Kidney capillary endothelial cell (primary cell): ENCODE measurements at regions not wholly inside any gene's neighbourhood (a gene's known extent, or its start where the extent isn't known, plus 50 kb on each side); places are given as distances from the start of the nearest gene placed in this dataset.

Source experiments
- DNase-seq: peaks from one replicate; pipeline ENCODE4 v3.0.0-alpha.2; 2018; ENCODE audit warnings: low spot score

DNA sequence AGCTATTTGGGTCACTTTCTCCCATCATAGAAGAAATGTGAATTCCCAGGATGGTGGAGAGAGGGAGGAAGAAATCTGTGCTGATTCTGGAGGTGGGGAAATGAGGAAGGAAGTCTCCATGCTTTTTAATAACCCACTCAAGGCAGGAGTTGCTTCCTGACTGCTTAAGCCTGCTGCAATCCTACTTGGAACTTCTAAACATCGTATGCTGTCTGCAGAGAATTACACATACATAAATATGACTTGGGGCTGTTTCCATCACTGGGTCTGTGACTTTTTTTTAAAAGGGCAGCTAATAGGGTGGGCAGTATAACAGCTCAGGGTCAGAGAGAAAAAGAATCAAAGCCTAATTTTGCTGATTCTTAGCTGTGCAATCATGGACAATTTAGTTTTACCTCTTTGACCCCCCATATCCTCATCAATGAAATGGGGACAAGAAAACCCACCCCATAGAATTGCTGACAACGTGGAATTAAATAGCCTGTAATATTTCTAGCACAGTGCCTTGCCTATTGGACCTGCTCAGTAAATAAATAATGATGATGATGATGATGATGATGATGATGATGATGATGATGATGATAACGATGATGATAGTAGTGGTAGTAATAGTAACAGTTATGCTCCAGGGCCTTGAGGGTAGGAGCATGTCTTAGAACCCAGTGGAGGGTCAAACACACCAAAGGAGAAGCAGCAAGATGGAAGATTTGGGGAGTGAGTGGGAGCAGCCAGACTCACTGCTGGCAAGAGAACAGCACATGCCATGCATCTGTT, 166.7 kb upstream of the LRFN2 start:
- no peak for DNase-seq

DNA sequence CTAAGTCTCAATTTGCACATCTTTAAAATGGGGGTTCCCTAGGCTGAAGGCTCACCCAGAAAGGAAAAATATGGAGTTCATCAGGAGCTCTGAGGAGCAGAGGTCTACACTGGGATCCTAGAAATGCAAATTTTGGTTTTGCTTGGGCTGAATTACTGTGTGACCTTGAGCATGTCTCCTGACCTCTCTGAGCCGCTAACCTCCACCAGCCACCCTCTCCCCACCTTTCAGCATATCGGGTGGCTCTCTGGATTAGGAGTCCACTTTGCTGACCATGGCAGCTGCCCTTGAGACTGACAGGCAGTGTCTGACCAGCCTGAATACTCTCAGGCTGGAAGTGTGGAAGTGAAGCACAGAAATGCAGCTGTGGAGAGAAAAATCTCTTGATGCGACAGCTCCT, 165.9 kb upstream of the LRFN2 start:
- DNase-seq, result no peak

DNA sequence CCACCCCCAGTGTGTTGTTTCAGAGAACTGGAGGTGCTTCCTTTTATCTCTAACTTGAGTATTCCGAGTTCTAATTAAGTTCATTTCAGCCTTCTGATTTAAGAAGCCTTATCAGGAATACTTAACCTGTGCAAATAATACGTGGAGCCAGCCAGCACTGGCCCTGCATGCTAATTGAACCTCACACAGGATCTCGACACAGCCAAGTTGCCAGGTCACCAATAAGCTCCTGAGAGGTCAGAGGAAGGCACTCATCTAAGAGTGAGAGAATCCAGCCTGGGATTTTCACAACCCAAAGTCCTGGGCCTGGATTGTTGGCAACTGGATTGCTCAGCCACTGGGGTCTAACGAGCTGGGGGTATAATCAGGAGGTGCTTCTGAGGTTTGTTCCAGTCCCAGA, 157.7 kb upstream of the LRFN2 start:
- DNase-seq, result no peak

DNA sequence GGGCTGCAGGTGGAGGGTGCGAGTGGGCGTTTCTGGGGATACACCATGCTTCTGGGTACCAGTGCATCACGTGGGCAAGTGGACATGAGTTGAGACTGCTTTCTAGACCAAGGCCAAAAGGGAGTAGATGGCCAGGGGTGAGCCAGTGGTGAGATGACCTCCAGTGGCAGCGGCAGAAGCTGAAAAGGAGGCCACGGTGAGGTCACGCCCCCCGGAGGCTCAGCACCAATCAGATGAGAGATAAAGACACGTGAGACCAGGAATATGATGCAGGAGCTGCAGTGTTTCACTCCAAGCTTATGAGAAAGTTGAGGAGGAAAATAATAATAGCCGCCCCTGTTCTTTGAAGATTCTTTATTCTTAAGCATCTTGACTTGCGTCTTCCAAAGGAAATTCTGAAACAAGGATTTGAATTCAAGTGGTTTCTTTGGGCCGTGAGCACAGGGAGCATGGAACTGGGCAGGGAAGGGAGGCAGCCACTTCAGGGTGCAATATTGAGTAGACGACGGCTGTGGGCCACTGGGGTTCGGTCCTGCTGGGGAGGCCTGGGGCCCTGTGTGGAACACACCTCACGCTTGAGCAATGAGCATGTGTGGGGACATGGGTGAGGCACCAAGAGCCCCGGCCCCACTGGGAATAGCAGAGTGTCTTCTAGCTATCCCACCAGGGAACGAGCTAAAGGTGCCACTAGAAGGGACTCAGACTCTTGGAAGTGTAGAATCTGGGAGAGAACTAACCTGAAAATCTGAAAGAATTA, 156.7 kb upstream of the LRFN2 start:
- DNase-seq, result no peak

DNA sequence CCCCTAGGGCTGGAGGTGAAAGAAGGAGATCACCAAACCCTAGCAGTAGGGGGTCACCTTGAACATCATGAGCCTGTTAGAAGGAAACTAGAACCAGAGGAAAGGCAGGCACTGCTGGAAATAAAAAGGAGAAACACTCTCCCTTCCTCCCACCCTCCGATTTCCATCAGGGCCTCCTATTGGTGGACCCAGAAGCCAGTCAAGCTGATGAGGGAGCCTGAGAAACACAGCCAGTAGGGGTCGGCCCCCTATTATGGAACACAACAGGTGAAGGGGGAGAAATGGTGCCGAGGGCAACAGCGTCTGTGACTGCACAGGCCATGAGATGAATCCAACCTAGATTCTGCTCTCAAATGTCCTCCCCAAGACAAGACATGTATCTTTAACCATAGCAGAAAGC, 156.1 kb upstream of the LRFN2 start:
- DNase-seq, result no peak

DNA sequence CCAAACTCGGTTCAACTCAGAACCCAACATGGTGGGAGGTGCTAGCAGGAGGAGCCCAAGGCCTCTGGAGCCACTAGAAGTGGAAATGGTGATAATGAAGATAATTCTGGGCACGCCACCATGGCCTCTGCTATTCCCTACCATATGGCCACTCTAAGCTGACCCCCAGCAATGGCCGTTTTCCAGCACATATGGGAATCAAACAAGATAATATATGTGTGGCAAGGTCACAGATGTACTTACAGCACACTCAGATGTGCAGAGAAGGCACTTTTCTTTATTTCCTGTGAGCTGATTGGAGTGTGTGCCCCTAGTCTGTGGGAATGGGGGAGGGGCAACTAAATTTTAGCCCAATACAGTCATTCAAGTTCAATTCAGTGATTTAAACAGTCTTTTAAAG, 153.4 kb upstream of the LRFN2 start:
- no peak for DNase-seq

DNA sequence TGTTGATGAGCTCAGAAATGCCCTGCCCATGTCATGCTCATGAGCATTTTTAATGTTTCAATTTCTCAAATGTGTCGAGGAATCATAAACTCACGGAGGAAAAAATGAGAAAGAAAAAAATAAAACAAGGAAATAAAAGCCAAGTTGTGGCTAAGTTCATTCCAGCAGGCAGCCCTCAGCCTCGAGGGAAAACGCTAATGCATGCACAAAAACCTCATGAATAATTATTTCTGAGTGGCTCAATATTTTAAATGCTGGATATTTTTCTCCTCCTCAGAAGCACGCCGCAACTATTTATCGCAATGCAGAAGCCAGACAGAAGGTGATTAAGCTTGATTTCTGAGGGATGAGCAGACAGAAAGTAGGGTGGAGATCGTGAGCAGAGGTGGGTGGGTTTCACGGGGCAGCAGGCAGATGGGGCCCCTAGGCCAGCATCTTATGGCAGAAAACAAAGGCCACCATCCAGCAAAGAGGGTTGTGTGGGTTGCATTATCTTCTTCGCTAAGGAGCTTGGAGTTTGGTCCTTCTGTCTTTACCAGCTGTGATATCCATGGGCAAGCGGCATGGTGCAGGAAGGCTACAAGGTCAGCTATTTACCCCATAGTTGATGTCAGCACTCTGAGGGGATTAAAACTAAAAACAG, 151.5 kb upstream of the LRFN2 start:
- no peak for DNase-seq

DNA sequence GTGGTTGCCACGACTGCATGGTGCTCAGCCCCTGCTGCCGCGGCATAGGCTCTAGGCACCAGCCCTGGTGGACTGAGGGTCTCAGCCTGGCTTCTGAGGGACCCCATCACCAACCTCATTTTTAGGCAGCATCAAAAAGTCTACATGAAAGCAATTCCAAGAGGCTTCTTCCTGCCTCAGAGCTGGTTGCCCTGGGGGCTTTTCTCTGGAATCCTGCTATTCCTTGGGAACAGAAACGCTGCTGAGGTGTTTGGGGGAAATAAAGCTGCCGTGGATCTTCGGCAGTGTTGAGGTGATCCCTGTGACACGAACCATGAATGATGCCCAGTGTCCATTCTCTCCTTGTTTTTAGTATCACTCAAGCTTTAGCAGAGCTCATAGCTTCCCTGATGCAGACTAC, 148.4 kb upstream of the LRFN2 start:
- DNase-seq, result no peak

DNA sequence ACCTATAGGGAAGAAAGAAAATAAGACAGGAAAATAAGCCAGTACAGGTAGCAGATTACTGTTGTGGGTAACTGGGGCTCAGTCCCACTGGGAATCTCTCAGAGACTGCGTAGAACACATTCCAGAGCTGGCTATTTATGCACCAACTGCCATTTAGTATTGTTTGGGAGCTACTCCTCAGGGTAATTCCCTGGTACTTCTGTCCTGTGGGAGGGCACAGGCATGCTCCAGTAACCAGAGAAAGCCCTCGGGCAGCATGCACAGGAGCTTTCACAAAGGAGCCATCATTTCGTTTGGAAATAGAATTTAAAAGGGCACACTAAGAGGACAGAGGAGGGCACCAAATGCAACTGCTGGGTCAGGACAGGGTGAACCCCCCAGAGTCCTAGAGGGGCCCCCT, 148.0 kb upstream of the LRFN2 start:
- no peak for DNase-seq

DNA sequence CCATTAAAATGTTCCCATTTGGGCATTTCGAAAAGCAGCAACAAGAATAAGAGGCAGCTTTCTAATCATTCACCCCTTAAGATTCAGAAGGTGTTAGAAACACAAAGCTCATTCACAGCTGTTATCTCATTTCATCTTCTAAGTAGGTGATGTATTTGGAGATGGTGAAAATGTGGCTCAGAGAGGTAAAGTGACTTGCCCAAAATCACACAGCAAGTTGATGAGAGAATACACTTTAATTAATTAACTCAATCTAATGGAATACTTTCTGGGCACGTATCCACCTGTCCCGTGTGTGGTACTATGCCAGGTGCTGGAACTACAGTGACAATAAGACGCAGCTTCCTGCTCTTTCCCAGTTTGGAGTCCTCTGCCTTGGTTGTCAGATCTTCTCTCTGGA, 147.4 kb upstream of the LRFN2 start:
- DNase-seq, result no peak

DNA sequence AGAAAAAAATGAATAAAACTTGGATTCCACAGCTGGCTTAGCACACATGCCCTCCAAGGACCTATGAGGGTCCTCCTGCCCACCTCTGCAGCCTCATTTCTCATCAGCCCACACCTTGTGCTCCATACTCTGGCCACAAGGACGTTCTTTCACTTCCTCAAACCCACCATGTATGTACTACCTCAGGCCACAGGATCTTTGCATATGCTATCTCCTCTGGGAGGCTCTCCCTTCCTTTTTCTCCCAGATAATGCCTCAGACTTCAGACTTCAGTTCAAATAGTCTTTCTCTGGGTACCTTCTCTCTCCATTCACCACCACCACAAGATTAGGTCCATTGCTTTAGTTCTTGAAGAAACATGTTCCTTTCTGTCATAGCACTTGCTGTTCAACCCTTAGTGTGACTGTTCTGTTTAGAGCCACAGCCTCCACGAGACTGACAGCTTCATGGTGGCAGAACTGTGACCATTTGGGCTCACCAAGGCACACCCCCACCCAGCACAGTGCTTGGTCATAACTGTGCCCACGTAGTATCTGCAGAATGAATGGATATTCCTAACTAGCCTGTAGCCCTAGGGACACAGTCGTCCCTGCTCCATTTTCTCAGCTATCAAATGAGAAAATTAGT, 146.7 kb upstream of the LRFN2 start:
- no peak for DNase-seq

DNA sequence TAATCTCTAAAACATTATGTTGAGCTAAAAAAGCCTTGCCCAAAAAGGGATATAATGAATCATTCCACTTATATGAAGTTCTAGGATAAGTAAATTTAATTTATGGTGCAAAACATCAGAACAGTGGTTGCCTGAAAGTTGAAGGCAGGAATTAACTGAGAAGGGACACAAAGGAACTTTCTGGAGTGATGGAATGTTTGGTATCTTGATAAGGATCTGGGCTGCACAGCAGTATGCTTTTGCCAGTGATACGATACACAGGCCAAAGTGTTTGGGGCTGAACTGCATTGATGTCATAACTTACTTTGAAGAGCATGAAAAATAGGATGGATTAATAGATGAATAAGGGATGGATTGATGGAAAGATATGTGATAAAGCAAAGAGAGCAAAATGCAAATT, 146.1 kb upstream of the LRFN2 start:
- DNase-seq, result no peak

DNA sequence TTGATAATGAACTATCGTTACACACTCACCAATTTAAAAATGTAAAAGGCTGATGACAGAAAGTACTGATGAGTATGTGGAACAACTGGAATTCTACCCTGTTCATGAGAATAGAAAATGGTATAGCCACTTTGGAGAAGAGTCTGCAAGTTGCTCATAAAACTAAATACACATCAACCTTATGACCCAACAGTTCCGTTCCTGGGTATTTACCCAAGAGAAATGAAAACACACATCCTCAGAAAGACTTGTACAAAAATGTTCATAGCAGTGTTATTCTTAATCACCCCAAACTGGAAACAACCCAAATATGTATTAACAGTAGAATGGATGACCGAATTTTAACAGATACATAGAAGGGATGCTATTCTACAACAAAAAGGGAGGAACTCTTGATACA, 145.7 kb upstream of the LRFN2 start:
- DNase-seq, result no peak

DNA sequence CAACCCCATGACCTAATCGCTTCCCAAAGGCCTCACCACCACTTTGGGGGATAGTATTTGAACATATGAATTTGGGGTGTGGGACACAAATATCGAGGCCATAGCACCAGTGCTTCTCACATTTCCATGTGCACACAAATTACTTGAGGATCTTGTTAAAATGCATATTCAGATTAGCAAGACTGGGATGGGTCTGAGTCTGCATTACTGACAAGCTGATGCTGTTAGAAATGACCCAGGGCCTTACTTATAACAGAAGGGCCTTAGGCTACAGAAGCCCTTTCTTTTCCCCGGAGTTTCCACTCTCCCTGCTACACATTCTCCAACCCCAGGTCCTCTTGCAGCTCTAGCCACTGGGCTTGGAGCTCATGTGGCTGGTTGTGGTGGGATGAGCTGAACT, 141.5 kb upstream of the LRFN2 start:
- DNase-seq, result no peak

DNA sequence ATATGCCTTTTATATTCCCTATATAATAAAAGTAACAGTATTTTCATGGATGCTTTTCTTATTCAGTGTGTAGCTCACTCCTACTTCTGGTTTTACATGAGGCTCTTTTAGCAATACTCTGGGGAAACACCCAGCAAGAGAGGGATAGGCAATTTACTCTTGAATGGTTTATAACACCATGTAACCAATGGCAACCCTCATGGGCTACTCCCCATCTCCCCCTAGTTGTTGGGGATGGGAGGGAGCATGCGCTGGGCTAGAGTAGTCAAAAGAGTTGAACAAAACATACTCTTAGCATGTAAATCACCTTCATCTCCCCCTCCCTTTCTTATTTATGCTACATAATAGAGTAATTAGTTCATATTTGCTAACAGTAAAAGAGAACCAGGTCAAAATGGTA, 140.1 kb upstream of the LRFN2 start:
- DNase-seq, result no peak

DNA sequence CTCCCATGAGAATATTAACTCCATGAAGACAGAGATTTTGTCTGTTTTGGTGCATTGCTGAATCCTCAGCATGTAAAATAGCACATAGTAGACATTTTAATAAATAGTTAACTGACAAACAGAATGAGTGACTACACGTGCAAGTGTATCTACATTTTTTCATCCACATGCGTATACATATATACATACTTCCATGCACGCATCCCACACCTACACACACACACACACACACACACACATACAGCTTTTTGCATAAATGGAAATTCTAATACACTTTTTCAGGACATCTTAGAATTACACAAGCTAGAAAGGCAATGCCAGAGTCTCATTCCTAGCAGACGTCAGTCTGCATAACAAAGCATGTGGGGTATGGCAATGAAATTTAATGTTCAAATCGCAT, 139.7 kb upstream of the LRFN2 start:
- DNase-seq, result no peak

DNA sequence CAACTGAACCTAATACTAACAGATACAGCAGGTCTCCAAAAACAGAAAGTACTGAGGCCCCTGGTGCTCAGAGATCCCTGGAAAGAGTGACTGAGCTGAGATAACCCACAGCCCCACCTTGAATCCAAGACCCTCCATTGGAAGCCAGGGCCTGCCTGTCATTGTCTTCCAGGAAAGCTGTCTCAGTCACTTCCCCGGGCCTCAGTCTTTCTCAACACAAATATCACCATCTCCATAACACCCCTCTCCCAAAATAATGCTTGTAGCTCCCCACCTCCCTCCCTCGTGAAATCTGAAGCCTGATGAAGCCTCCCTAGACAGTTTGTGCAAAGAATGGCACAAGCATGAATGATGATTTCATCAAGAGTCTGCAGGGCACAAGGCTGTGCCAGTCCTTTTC, 138.2 kb upstream of the LRFN2 start:
- no peak for DNase-seq

DNA sequence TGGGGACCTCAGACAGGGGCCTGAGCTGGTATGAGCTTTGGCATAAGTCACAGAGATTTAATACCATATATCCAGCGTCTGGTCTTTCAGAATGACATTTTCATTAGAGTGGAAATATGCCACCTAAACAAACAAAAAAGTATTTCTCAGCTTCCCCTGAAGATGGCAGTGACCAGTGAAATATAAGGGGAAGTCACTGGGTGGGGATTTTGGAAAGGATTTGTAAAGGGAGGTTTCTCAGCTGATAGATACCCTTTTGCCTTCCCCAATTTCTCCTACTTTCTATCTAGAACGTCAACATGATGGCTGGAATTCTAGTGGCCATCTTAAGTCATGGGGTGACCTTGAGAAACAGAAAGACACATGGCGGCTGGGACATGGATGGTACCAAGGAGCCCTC, 137.7 kb upstream of the LRFN2 start:
- DNase-seq, result no peak

DNA sequence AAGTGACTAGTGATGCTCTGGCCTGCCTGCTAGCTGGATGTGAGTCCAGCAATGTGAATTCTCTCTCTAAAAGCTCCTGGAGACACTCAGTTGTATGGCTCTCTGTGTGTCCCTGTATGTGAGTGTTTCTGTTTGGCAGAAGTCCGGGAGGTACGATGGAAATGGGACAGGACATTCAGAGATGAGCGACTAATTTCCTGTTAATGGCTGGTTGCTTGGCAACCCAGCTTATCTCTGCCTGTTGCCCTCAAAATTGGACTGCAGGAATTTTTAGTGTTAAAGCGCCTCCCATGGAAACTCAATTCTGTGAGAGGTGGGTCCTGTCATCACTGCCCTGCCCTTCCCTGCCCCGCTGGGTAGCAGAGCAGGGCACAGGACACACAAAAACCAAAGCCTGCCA, 136.8 kb upstream of the LRFN2 start:
- DNase-seq, result peak; percentile 25

DNA sequence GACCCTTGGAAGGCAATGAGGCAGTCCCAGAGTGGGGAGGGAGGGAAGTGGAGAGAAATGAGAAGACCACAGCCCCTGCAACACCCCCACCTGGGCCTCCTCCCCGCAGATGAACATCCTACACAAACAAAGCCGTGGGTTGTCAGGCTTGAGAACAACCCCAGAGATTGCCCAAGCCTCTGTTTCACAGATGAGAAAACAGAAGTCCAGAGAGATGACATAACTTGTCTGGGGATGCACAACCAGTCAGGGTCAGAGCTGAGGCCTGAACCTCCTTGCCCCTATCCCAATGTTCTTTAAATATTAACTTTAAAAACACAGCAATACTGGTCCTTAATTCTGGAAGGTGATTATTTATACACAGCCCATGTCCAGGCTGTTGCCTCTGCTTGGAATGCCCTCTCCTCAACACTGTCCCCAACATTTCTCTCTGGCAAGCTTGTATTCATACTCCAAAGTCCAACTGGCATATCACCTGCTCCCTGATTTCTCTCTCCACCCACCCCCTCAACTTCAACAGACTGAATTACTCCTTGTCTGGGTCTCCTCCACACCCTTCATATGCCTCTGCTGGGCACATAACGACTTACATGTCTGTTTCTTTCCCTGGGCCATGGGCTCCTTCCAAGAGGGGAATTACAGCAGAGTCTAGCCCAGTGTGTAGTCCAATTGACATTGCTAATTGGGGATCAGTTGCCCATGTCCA, 135.5 kb upstream of the LRFN2 start:
- DNase-seq, result no peak

DNA sequence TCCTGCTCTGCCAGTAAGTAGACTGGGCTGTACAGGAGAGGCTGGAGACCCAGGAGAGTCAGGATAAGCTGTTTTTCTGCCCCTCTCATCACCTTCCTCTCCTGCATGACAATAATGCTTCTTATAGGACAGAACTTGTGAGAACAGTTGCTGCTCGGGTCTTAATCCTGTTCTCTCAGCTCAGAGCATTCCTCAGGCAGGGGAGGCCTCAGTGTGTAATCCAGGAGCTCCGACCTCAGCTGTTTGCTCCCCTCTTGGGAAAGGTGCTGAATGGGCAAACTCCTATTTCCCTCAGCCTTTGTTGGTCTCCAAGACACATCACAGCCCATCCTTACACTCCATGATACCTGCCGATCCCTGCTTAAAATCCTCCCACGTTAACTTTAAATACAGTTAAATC, 134.9 kb upstream of the LRFN2 start:
- DNase-seq, result no peak

DNA sequence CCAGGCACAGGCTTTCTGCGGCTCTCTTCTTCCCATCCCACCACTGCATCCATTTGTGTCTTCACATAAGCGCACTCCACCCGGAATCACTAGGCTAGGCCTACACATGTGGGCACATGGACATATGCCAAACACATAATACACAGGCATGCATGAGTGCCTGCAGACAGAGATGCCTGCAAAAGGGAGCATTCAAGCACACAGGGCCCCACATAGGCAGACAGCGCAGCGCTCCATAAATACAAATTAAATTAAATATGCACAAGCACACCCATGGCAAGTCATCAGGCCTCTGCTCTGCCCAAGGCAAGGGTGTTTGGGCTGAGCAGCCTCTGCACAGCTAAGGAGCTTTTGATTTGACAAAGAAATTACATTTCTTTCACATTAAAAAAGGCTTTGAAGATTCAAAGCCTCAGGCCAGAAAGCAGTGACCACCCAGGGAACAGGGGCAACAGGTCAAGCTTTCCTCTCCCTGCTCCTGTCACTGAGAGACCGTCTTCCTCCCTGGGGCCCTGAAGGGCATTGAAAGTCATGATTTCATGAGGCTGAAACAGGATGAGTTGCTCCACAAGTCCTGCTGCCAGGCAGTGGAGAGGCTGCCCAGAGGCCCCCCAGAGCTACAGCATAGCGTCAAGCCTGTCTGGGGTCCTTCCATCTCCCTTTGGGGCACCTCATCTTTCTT, 134.2 kb upstream of the LRFN2 start:
- DNase-seq, result no peak
